Activated T-cell treated with anti-CD3 and anti-CD28 coated beads for 1 hour (primary cell): ENCODE measurements at regions not wholly inside any gene's neighbourhood (a gene's known extent, or its start where the extent isn't known, plus 50 kb on each side); places are given as distances from the start of the nearest gene placed in this dataset.

Experiments
- DNase-seq: peaks from one replicate; pipeline ENCODE4 v3.0.0-alpha.2; 2020; ENCODE audit warnings: low read depth

DNA sequence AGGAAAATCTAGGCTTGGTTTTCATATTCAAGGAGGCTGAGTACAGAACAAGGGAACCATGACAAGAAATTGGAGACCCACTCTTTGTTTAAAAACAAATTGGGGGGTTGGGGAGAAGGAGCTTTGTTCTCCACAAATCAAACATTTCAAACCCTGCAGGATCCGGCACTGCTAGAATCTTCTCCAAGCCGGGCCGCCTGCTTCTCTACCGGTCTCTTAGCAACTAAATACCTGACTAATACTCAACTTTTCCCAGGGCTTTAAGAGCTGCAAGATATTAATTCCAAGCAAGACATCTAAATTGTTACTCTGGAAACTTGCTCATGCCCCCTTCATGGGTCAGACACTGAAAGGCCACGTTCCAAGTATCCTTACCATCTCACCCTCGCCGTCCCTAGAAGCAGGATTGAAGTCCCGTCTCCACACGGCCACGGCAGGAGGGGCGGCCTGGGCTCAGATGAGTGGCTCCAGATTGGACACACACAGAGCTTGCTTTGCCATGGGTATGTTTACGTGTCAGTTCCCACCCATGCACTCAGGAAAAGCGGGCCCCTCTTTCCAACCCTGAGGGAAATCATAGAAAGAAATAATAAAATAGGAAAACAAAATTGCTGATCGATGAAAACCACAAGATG lies 126.4 kb upstream of the CDH4 start:
- DNase-seq = no peak

DNA sequence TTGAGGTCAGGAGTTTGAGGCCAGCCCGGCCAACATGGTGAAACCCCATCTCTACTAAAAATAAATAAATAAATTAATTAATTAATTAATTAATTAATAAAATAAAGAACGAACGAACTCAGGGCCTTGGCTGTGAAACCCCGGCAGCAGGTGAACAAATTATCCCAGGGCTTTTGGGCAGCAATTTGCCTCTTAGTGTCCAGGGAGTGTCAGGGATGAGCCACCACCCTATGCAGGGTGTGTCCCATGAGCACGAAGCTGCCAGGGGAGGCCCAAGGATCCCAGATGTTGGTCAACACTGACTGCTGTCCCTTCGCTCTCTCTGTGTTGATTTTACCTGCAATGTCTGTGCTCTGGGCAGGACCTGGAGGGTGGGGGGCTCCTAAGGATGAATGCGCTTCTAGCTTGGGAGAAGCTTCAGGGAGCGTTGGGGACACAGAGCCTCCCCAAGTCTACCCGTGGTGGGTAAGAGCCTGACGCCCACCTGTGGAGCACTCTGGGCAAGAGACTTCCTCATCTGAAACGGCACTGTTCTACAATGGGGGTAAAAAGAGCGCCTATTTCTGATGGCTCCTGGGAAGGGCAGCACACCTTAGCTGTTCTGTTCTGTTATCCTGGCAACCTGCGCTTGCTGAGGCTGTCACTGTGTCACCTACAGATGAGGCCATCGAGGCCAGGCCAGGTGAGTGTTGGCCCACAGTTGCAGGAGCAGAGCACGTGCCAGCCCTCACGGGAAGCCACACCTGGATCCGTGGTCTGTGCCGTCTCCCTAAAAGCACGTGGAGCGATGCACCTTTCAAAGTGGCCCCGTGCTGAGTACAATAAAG lies 125.5 kb upstream of the CDH4 start:
- DNase-seq = no peak

DNA sequence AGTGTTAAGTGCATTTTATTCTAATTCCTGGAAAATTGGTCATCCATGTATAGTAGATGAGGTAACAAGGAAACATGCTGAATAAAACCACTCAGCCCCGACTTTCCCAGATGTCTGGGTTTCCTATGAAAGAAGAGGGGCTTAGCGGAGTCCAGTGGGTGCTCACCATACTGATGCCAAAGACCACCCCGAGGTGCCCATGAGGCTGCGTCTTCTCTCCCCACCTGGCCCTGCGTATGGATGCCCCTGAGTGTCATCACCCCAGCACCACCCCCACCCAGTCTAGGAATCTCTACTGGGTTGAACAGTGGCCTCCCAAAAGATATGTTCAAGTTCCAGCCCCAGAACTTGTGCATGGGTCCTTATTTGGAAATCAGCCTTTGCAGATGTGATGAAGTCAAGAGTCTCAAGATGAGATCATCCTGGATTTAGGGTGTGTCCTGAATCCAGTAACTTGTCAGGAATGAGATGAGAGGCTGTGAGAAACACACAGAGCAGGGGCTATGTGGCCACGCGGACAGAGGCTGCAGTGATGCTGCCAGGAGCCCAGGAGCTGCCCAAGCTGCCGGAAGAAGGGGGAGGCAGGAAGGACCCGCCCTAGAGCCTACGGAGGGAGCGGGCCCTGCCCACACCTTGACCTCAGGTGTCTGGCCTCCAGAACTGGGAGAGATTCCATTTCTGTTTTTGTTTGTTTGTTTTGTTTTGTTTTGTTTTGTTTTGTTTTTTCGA lies 124.6 kb upstream of the CDH4 start:
- no peak for DNase-seq

DNA sequence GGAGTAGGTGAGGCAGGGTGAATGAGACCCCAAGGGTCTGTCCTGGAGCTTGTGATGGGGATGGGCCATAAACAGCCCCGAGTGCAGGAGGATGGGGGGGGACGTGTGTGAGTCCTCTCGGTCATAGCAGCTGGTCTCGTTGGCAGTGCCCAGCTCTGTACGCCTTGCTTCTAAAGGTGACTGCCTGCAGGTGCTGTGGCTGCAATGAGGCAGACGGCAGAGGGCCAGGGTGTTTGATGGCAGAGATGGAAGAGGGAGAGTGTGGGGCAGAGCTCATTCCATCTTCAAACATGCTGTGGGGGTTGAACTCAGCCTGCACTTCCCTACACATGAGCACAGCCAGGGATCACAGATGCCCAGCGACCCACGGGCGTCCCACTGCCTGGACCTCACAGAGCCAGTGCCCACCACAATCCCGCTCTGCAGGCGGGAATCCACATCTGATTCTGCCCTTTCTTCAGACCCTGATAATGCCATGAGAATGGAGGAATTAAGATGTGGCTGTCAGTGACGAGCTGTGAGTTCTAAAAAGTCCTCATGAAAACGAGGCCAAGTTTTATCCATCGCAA lies 123.3 kb upstream of the CDH4 start:
- no peak for DNase-seq

DNA sequence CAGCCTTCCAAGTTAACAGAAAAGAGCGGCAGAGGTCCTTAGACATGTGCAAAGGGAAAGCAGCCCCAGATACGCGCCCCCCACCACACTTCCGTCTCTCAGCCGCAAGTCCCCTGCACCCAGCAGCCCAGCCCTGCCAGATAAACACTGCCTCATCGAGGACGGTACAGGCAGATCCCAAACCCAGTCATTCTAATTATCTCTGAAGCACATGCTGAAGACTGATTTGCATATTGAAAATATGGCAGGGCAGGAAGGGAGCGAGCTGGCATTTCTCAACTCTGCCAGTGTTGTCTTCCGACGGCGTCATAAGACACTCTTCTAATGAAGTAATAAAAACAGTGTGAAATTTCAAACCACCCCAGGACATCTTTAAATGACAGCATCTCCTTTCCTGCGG lies 122.8 kb upstream of the CDH4 start:
- DNase-seq = no peak

DNA sequence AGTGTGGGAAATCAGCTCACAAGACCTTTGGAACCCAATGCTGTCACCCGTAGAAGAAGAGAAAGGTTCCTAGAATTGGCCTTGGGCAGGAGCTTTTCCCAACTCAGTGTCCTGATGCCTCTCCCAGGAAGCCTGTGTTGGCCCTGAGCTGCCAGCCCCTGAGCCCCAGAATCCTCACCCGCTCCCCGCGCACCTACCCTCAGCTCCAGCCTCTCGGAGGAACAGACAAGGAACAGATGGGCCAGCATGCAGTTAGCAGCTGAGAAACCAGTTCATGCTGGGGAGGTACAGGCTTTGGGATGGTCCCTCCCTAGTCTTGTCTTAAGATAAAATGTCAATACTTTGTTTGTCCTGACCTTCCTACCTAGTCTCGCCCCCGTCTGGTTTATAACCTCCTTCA lies 121.9 kb upstream of the CDH4 start:
- DNase-seq = no peak

DNA sequence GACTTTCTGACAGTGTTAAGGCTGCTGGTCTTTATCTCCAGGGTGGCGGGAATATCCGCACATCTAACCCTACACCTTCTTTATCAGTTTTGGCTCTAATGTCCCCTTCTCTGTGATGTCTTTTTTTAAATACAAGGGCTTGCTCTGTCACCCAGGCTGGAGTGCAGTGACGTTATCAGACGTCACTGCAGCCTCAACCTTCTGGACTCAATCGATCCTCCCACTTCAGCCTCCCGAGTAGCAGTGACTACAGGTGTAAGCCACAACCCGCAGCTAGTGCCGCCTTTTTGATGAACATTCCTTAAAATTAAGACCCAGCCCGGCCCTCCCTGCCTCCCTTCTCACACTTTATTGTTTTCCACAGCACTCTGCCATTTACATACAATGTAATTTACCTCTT lies 120.1 kb upstream of the CDH4 start:
- no peak for DNase-seq

DNA sequence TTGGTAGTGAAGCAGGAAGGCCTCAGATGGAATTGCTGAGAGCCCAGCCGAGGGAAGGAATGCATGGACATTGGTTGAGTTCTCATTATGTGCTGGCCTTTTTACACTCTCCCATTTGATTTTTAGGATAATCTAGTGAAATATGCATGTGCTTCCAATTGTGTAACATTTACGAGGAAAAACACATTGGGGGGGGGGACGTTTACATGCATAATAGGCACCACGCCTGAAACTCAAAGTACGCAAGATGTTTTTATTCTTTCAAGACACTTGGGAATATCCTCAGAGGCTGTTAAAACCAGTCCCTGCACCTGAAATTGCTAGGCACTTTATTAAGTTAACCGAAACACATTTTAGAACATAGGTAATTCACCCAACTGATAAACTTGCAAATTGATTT lies 118.5 kb upstream of the CDH4 start:
- no peak for DNase-seq

DNA sequence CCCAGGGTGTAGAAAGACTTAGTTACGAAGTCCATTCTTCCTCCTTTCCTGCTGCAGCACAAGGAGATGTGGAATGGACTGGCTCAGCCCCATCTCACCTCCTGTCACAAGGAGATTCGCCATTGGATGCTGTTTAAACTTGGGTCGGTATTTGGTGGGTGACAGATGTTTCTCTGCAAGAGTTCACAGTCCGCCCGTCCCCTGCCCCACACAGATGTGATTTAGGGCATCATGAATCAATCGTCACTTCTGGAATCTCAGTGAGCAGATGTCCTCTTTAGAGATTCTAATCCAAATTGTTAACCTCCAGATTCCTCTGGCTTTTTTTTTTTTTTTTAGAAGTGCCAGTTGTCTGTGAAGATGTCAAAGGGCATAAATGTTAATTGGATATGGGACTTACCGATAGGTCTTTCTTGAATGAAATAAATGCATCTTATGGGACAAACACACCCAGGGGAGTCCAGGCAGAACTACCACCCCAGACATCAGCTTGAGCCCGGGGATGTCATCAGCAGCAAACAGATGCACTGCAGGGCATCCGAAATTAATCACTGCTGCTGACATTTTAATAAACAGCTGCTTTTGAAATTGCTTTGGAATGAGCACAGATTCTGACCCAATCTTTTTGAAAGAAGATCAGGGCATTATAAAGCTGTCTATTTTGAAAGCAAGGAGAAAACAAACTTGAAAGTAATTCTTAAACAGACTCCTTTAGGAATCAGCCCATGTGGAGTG lies 117.6 kb upstream of the CDH4 start:
- no peak for DNase-seq

DNA sequence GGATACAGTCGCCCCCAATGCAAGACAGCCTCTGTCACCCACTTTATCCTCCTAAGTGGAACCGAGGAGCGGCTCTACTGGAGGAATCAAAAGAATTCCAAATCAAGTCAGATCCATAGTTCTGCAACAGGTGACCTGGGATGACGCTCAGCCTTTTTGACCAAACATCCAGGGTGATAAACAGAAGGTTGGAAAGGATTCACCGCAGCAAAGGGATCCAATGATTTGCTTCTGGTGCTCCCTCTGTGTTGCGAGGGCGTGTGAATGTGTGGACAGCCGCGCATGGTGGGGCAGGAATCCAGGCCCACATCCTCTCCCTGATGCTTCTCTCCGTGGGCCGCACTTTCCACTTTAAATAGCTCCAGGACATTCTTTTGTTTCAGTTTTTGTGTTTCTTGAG lies 116.8 kb upstream of the CDH4 start:
- no peak for DNase-seq

DNA sequence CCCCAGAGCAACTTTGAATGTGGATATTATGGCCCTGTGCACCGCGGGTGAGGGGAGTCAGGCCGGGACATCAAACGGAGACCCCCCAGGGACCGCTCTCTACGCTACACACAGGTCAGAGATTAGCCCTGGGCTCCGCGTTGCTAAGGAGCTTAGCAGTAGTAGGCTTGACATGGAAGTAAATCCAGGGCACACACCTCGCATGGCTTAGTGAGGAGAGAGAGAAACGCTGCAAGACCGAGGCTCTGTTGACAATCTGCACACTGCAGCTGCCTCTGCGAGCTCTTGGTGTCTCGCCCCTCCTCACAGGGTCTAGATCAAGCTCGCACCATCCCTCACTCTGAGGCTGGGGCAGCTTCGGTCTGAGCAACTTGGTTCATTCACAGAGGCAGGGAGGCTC lies 116.1 kb upstream of the CDH4 start:
- DNase-seq = no peak

DNA sequence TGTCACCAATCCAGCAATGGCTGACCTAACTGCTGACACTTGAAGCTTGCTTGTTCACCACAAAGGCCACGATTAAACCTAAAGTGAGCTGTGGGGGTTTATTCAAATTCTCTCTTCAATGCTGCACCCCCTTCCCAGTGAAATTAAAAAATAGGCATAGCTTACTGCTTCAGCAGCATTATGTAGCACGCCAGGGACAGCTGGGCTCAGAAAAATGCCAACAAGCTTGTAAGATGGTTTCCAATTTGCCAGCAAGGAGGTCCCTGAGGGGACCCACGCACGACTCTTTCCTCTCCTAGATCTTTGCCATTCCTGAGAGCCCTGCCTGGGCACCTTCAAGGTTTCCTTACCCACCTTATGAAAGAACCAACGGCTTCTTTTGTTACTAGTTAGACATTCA lies 113.5 kb upstream of the CDH4 start:
- DNase-seq = no peak

DNA sequence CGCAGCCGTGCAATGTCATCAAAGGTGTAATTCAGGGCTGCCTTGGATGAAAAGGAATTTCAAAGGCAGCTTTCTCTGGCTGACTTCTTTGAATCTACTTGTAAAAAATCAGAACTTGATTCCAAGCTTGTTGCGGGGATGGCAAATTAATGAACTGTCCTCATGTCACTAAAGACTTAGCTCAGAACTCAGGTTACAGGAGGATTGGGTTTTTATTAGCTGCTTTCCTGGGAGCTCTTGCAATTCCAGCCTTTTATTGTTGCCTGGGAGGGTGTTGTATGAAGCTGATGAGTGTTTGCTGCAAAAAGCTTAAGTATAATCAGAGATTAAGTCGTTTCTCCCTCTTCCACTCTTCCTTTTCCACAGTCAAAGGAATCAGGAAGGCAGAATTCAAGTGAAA lies 113.0 kb upstream of the CDH4 start:
- no peak for DNase-seq

DNA sequence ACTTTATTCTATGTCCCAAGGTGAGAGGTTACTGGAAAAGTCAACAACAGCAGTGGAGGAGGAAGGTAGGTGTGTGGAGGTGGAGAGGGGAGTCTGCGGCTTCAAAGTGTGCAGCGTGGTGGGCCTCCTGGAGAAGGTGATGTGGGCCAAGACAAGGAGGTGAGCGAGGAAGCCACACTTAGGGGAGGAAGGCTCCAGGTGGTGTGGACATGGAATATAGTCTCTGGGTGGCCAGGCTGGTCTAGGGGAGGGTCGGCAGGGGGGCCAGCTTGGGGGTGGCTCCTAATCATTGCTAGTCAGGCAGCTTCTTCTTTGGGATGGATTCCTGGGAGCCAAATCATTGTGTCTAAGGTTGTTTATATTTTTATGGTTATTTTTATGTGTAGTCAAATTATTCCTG lies 111.5 kb upstream of the CDH4 start:
- no peak for DNase-seq

DNA sequence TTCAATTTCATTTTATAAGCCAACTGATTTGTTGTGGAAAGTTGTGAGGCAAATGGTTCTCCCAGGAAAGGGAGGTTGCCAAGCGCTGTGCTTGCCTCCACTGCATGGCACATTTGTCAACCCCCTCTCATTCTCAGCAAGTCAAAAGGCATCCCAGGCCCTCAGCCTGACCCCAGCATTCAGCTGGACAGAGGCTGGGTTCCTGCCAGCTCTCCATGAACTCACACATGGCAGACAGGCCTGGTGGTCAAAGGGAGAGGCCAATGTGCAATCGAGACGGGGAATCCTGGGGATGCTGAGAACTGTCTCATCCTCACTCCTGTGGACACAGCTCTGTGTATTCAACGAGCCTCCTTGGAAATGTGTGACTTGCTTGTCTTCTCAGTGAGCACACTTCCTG lies 106.0 kb upstream of the CDH4 start:
- no peak for DNase-seq

DNA sequence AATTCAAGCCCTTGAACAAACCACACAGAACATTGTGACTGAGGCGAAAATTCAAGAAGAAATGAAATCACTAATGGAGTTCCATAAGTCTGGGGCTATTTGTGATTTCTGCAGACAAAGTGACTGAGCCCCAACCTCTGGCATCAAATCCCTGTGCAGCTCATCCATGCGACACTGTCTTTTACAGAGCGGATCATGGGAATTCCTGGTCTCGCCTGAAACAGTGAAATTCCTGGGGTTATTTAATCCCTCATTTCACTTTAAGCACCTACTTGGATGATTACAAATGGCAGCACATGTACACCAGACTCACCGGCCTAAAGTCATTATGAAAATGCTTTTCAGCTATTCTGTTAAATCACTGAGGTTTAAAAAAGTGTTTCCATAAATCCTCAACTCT lies 102.4 kb upstream of the CDH4 start:
- DNase-seq = no peak

DNA sequence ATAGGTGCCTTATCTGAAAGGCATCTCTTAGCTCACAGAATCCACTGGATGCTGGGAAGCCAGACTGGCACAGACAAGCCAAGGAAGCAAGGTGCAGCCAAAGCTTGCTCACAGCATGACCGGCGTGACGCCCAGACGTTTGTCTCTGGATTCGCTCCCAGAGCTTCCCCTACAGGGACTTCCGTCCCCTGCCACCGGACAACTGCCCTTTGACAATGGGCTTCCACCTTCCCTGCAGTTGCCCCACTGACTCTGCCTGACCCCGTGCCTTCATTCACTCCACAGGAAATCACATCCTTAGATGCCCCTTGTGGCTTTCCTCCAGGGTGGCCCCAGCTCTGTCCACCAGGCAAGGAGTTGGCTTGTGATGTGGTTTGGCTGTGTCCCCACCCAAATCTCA lies 94.8 kb upstream of the CDH4 start:
- DNase-seq = no peak

DNA sequence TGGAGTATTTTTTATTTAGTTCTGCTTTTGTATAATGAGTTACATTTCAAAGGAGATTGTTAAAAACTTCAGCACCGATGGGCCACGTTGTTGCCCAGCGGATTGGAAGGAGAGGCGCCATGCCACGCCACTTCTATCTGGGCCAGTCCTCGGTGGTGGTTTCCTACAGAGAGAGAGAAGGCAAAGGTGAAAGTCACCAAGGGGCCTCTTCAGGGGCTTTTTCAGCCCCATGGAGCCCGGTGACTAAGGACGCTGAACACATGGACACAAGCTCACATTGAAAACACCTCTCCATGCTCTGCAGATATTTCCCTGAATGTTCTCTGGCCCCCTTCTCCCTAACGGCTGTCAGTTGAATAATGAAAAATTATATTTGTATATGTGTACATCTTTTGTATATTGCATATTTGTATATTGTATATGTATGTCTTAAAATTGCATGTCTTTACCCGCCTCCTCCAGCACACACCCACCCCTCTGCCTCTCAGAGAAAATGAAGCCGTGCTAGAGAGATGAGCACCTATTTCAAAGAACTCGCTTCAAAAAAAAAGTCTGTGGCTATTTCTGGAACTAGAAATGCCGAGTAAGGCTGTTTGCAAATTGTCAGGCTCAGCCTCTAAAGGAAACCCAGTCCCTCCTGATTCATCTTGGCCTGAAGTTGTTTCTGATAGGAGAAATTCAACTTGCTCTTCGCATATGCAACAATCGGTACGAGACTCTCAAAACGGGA lies 91.9 kb upstream of the CDH4 start:
- no peak for DNase-seq

DNA sequence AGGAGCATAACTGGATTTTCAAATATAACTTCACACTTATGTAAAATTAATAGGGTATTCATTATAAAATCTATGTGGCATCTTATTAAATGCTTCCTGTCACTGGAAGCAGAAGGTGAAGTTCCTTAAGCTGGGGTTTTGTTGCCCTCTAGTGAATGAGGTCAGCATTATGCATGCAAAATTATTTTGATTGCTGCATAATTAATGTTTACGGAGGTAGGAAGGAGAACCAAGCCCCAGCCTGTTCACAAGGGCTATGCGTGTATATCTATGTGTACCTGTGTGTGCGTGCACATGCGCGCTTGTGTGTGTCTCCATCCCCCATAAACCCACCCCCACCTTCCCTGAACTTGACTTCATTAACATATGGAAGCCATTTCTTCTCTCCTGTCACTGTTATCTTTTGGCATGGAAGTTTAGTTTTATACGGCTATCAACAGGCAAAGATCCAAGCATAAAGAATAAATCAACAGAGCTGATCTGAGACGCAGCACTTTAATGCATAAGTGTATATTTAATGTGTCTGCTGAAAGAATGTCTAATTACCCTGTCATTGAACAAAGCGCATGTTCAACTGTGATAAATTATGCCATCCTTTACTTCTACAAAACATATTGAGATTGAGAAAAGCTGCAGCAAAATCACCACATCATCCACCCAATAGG lies 90.2 kb upstream of the CDH4 start:
- DNase-seq = no peak

DNA sequence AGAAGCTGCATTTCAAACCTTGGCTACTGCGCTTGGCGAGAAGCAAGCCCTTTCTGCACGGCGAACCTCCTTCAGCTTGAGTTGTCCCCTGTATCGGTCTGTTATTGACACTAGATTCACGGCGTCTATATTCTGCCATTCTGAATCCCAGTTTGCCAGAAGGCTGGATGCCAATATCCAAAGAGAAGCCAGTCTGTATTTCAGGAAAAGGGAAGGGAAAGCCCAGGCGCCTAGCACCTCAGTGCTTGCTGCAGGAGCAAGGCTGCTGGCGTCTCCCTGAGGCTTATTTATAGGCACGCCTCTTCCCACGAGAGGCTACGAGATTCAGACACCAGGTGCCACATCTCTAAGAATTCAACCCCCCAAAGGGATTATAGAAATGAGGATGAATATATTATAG lies 89.6 kb upstream of the CDH4 start:
- DNase-seq = no peak

DNA sequence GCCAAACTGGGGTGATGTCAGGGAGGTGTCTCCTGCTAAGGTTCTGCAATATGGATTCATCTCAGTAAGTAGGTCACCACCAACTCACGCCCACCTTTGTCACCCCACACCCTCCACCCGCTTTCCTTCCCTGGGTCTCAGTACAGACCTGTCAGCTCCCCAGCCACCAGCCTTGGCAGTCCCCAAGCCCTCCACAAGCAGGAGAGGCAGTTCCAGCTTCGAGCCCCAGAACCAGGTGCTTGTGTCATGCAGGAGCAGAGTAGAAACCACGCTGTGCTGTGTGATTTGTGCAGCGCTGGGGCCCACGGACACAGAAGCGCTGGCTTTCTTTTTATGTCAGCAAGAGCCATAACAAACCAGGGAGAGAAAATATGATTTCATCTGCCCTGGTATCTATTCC lies 89.0 kb upstream of the CDH4 start:
- no peak for DNase-seq
